HEK293T (cell line): ENCODE measurements at regions not wholly inside any gene's neighbourhood (a gene's known extent, or its start where the extent isn't known, plus 50 kb on each side); places are given as distances from the start of the nearest gene placed in this dataset.

ENCODE experiments used
- CTCF ChIA-PET: fragments of 350-600 bp; formaldehyde crosslinking; extraction: SDS; loops from one replicate; lab custom pipeline; 2021; ENCODE audit warnings: antibody characterized with exemption, inconsistent platforms; lab: Yijun Ruan, JAX
- POLR2A ChIA-PET: fragments of 350-600 bp; formaldehyde crosslinking; extraction: SDS; loops from one replicate; lab custom pipeline; 2020; ENCODE audit warnings: antibody characterized with exemption, inconsistent platforms; lab: Yijun Ruan, JAX
- DNase-seq: peaks from one replicate; pipeline ENCODE4 v3.0.0; 2012; ENCODE audit warnings: mixed read lengths; ENCODE audit errors: extremely low spot score
- ARNT ChIP-seq: fragments of 450-650 bp; IDR thresholded peaks from 2 replicates; pipeline ENCODE4 v1.6.1; 2017; ENCODE audit warnings: mild to moderate bottlenecking
- BHLHE40 ChIP-seq: fragments of 450-650 bp; IDR thresholded peaks from 2 replicates; pipeline ENCODE4 v1.6.1; 2016; ENCODE audit warnings: mild to moderate bottlenecking, moderate library complexity, borderline replicate concordance
- CTBP1 ChIP-seq: fragments of 450-650 bp; IDR thresholded peaks from 2 replicates; pipeline ENCODE4 v1.6.1; 2016; ENCODE audit warnings: borderline replicate concordance
- ELF4 ChIP-seq: fragments of 450-650 bp; IDR thresholded peaks from 2 replicates; pipeline ENCODE4 v1.6.1; 2017; ENCODE audit warnings: antibody characterized with exemption
- FOXA1 ChIP-seq: fragments of 450-650 bp; IDR thresholded peaks from 2 replicates; pipeline ENCODE4 v1.6.1; 2016; ENCODE audit warnings: mild to moderate bottlenecking
- FOXK2 ChIP-seq: fragments of 450-650 bp; IDR thresholded peaks from 2 replicates; pipeline ENCODE4 v1.6.1; 2016; ENCODE audit warnings: mild to moderate bottlenecking
- FOXM1 ChIP-seq: fragments of 450-650 bp; IDR thresholded peaks from 2 replicates; pipeline ENCODE4 v1.6.1; 2017; ENCODE audit warnings: mild to moderate bottlenecking, borderline replicate concordance
- HDGF ChIP-seq: fragments of 450-650 bp; IDR thresholded peaks from 2 replicates; pipeline ENCODE4 v1.6.1; 2017; ENCODE audit warnings: antibody characterized with exemption, borderline replicate concordance
- L3MBTL2 ChIP-seq: fragments of 450-650 bp; conservative IDR thresholded peaks from 2 replicates; pipeline ENCODE4 v1.6.1; 2016; ENCODE audit warnings: mild to moderate bottlenecking
- LEF1 ChIP-seq: fragments of 450-650 bp; IDR thresholded peaks from 2 replicates; pipeline ENCODE4 v1.6.1; 2017; ENCODE audit warnings: mild to moderate bottlenecking, borderline replicate concordance
- NFRKB ChIP-seq: fragments of 450-650 bp; IDR thresholded peaks from 2 replicates; pipeline ENCODE4 v1.6.1; 2016; ENCODE audit warnings: mild to moderate bottlenecking, moderate library complexity
- PKNOX1 ChIP-seq: fragments of 450-650 bp; IDR thresholded peaks from 2 replicates; pipeline ENCODE4 v1.6.1; 2016
- SP1 ChIP-seq: fragments of 450-650 bp; IDR thresholded peaks from 2 replicates; pipeline ENCODE4 v1.6.1; 2017
- SUZ12 ChIP-seq: fragments of 450-650 bp; IDR thresholded peaks from 2 replicates; pipeline ENCODE4 v1.6.1; 2016; ENCODE audit warnings: mild to moderate bottlenecking
- TARDBP ChIP-seq: fragments of 450-650 bp; IDR thresholded peaks from 2 replicates; pipeline ENCODE4 v1.6.1; 2016
- ZNF384 ChIP-seq: fragments of 450-650 bp; IDR thresholded peaks from 2 replicates; pipeline ENCODE4 v1.6.1; 2016

- peak; percentile 55; the same call in 1 of the 2 replicates for TF ChIP-seq FOXA1
- TF ChIP-seq PKNOX1 = peak; percentile 40; the same call in 1 of the 2 replicates
- no peak for TF ChIP-seq BHLHE40
- ChIA-PET POLR2A (no interaction called here), CTCF (interaction anchor here (1.1 to 1.4 kb wide), 2 partner anchors 14 to 326 kb away, joined by 3 to 9 read pairs; no protein-coding TSS in a partner anchor)
- DNase-seq = no peak
Observed at GRCh38 chr6:139695361-139695760, 320.9 kb upstream of the CITED2 start.

DNA sequence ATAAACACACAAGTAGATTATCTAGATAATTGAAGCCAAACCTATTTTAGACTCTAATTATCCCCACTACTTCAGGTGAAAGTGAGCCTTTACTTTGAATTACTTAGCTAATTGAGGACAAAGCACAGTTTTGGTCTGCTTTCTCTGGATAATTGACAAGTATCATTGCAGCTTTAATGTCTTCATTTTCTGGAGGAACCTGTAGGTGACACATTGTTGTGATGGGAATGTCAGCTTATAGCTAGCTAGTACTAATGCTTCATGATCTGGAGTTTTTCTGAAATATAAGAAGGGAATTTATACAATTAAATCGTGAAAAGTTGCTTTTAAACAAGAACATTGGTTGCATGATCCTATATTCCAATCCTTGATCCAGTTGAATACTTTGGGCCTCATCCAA, 319.3 kb upstream of the CITED2 start:
- DNase-seq = no peak
- ChIA-PET CTCF (no interaction called here), POLR2A (interaction anchor here (0.7 kb wide), 1 partner anchor 179 kb away, joined by 3 read pairs; no protein-coding TSS in a partner anchor)
- TF ChIP-seq FOXM1 (no peak), ARNT (no peak), HDGF (no peak), CTBP1 (no peak), SUZ12 (no peak), FOXK2 (no peak), BHLHE40 (no peak), L3MBTL2 (no peak)

DNA sequence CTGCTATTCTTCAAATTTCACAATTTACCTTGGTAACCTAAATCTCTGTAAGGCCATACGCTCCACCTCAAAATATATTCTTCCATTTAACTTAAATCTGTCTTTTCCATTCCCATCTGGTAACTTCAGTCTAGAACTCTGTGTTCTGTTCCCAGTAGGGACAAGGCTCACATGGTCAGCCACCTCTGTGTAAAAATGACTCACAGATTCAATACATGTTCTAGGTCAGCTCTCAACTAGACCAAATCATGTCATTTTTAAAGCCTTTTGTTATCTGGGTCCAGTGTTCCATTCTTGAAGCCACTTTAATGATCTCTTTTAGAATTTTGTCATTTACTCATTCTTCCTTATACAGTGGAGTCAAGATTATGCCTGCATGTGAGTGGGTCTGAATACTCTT, 315.6 kb upstream of the CITED2 start:
- TF ChIP-seq ARNT = no peak
- no peak for TF ChIP-seq ZNF384
- TF ChIP-seq CTBP1 = no peak
- TF ChIP-seq NFRKB = no peak
- no peak for TF ChIP-seq FOXK2
- TF ChIP-seq L3MBTL2 = no peak
- no peak for TF ChIP-seq TARDBP
- TF ChIP-seq FOXM1 = no peak
- TF ChIP-seq PKNOX1 = no peak
- TF ChIP-seq SP1 = no peak
- TF ChIP-seq FOXA1 = no peak
- TF ChIP-seq HDGF = no peak
- TF ChIP-seq BHLHE40 = no peak
- TF ChIP-seq ELF4 = no peak
- TF ChIP-seq LEF1 = no peak
- TF ChIP-seq SUZ12 = no peak
- DNase-seq = no peak
- CTCF ChIA-PET = no interaction called here
- POLR2A ChIA-PET = no interaction called here

- DNase-seq = no peak
- CTCF ChIA-PET = interaction anchor here (0.7 kb wide), 1 partner anchor 40 kb away, joined by 3 read pairs; no protein-coding TSS in a partner anchor
- TF ChIP-seq CTBP1 = no peak
- no peak for TF ChIP-seq BHLHE40
- no peak for TF ChIP-seq ARNT
- no peak for TF ChIP-seq FOXM1
- POLR2A ChIA-PET = no interaction called here
Observed at GRCh38 chr6:139687055-139687454, 312.6 kb upstream of the CITED2 start.

- DNase-seq = no peak
- POLR2A ChIA-PET = no interaction called here
- CTCF ChIA-PET = interaction anchor here (0.7 kb wide), 1 partner anchor 41 kb away, joined by 3 read pairs; no protein-coding TSS in a partner anchor
Observed at GRCh38 chr6:139686308-139686707, 311.9 kb upstream of the CITED2 start.

GRCh38 chr6:139685009-139685408, 310.6 kb upstream of the CITED2 start:
- ChIA-PET POLR2A (no interaction called here), CTCF (interaction anchor here (1.4 kb wide), 1 partner anchor 310 kb away, joined by 5 read pairs; the partner anchor contains the start of gene CITED2)
- TF ChIP-seq FOXK2 (no peak), TARDBP (no peak), ELF4 (no peak), PKNOX1 (no peak), FOXM1 (no peak), SUZ12 (no peak), HDGF (no peak), BHLHE40 (no peak), CTBP1 (no peak), ARNT (no peak)
- DNase-seq = no peak

More at GRCh38 chr6:139686308-139686707, 311.9 kb upstream of the CITED2 start:
- TF ChIP-seq BHLHE40 (no peak), TARDBP (no peak), SUZ12 (no peak), ARNT (no peak), LEF1 (no peak), CTBP1 (no peak), PKNOX1 (no peak), FOXA1 (no peak)
